ENCODE measurements at regions not wholly inside any gene's neighbourhood (a gene's known extent, or its start where the extent isn't known, plus 50 kb on each side); places are given as distances from the start of the nearest gene placed in this dataset.

DNA sequence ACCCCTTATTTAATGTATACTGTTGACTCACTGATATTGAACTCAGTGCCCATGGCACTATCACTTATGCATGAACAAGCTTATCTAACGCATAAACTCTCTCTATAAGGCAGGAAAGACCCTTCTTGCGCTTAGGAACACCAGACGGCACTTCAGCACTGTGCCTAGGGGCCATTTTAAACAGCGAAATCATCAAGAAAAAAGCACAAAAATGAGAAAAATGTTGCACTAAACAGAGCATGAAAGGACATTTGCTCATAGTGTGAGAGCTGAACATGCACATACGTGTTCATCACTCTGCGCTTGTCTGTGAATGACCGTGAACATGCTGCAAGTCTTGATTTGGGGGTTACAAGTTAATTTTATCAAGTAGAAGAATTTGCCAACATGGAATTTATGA lies 109.6 kb downstream of the WDR11 start:
- DNase-seq (ENCODE audit: low read depth) = no peak

GRCh38 chr10:120961795-120962755 lies 110.9 kb downstream of the WDR11 start:
- no peak for DNase-seq (ENCODE audit: low read depth)

GRCh38 chr10:120962756-120963593 lies 111.8 kb downstream of the WDR11 start:
- DNase-seq (ENCODE audit: low read depth) = no peak

DNA sequence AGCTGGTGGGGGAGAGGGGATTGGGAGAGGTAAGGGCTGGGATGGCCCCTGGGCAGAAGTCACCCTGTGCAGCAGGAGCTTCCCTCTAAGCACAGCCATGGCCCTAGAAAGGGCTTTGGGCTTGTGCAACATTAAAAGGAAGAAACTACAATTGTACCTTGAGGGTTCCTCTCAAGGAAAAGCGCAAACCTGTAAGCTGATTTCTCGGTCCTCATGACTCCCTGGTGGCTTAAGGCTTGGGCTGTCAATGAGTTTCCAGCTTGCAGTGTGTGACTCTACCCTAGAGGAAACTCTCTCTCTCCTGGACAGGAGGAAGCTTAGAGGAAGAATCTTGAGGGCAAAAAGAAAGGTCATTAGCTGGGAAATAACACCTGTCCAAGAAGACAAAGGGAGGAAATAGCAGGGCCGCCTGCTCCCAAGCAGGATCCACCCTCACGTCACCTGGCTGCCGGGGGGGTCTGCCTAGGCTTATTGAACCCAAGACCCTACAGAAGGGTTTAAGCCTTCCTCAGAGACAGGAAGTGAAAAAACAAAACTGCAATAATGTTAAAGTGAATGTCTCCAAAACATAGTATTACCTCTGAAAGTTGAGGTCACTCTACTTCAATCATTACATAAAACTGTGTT lies 112.5 kb downstream of the WDR11 start:
- no peak for DNase-seq (ENCODE audit: low read depth)

DNA sequence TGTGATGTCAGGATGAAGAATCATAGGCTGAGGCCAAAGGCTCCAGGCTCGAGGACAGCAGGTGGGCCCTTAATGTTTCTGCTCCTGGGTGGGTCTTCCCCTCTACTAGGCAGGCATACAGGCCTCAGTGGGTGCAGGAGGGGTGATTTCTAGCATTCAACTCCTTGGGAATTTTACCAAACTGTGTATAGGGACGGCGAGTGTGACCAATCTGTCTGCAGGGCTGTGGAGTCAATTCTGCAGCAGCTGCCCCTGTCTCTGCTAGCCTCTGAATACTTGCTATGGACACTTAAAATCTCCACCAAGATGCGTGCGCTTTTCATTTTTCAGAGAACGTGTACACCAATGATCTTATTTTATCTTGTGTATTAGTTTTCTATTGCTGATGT lies 115.5 kb downstream of the WDR11 start:
- no peak for DNase-seq (ENCODE audit: low read depth)

- DNase-seq (ENCODE audit: low read depth) = no peak
Observed at GRCh38 chr10:120969219-120969645, 118.1 kb downstream of the WDR11 start.

GRCh38 chr10:120970595-120971529 lies 119.7 kb downstream of the WDR11 start:
- no peak for DNase-seq (ENCODE audit: low read depth)

GRCh38 chr10:120971671-120972070 lies 120.5 kb downstream of the WDR11 start:
- DNase-seq (ENCODE audit: low read depth) = no peak

- DNase-seq (ENCODE audit: low read depth) = no peak
Observed at GRCh38 chr10:120972259-120972658, 121.1 kb downstream of the WDR11 start.

- no peak for DNase-seq (ENCODE audit: low read depth)
Observed at GRCh38 chr10:120975072-120975867, 124.1 kb downstream of the WDR11 start.

DNA sequence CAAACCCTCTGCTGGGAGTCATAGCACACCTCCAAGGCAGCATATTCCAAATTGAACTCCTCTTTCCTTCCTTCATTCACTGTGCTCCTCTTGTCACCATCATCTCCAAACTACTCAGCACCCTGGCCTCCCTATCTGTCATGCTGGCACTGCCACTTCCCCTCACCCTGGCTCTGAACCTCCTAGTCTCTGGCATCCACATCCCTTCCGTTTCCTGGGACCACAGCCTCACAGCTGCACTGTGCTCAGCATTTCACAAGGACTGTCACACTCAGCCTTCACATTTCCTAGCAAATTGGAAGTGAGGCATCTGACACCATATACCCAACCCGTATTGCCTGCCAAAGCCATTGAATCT lies 124.7 kb downstream of the WDR11 start:
- DNase-seq (ENCODE audit: low read depth) = no peak

DNA sequence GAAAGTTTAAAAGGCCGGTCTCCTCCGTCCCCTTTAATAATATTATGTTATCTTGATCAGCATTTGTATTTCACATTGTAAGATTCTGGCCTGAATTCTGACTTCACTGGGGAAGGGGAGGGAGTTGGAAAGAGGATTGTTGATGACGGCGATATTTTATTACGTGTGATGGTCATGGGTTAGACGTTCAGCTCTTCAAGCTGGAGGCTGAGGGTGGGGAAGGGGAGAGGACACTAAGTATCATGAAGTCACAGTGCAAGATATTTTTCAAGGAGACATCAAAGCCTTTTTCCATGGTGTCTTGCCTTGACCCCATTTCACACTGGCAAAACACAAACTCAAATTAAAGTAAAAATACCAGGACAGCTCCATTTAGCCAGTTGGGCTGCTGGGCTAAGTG lies 126.7 kb downstream of the WDR11 start:
- no peak for DNase-seq (ENCODE audit: low read depth)

GRCh38 chr10:120978589-120979252 lies 127.6 kb downstream of the WDR11 start:
- DNase-seq (ENCODE audit: low read depth) = no peak

GRCh38 chr10:120979435-120980278 lies 128.5 kb downstream of the WDR11 start:
- peak; percentile 6 for DNase-seq (ENCODE audit: low read depth)

GRCh38 chr10:120980279-120981255 lies 129.4 kb downstream of the WDR11 start:
- no peak for DNase-seq (ENCODE audit: low read depth)

DNA sequence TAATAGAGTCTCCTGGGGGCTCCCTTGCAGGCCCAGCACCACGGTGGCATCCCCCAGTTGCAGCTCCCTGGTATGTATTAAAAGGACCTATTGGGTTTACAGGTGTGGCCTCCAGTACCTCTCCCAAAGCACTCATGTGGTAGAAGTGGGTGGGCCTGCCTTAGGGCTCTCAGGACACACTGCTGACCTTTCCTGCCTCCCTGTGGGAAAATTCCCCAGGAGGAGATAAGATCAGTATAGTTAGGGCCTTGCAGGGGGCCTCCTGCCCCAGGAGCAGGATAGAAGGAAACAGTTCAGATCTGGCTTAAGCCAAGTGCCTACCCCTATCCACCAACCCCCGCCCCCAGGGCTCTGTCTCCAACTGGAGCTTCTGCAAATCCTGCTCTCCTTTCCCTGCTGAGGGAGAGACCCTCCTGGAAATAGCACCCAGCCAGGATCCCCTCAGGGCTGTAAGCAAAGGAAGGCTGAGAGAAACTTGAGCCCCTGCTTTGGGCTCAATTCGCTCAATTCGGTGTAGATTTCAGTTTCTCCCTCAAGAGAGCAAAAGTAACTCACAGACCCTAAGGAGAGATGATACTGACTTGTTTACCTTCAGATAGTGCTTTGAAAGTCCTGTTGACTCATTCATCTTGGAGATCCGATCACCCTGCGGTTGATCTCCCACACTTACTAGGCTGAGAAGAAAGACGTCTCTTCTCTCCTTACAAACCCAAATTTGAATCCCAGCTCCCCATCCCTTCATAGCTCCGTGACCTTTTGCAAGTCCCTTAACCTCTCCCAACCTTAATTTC lies 130.6 kb downstream of the WDR11 start:
- DNase-seq (ENCODE audit: low read depth) = no peak

DNA sequence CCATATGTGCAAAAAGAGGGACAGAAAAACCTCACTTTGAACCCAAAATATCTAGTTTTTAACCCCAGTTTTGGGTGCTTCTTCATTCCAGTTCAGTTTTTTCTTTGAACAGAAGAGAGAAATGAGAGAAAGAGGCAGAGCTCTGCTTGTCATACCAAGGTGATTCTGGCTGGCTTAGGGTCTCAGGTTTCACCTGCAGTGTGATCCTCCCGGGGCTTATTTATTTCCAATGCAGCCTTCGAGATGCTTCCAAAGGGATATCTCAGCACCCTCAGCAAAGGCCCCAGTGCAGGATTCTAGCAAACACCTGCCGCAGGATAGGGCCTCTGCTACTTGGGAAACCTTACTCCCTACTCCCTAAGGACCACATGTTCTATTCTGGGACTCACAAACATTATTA lies 131.3 kb downstream of the WDR11 start:
- DNase-seq (ENCODE audit: low read depth) = no peak

Measured in activated T-cell treated with anti-CD3 and anti-CD28 coated beads for 48 hours (primary cell).